OCI-LY3 (cell line): ENCODE measurements at regions not wholly inside any gene's neighbourhood (a gene's known extent, or its start where the extent isn't known, plus 50 kb on each side); places are given as distances from the start of the nearest gene placed in this dataset.

Experiments used
- H2AFZ ChIP-seq: fragments of 200-600, 300-600 bp; shearing (Covaris generic); 2 replicates; pipeline ENCODE4 v1.6.0; 2014; ENCODE audit warnings: antibody characterized with exemption, low read depth, low read length
- H3K27ac ChIP-seq: fragments of 200-600, 300-600 bp; sonication (generic); 2 replicates; pipeline ENCODE4 v1.5.1; 2014; ENCODE audit warnings: mild to moderate bottlenecking, low read length, moderate library complexity, mixed read lengths
- H3K27me3 ChIP-seq: fragments of 200-600, 300-600 bp; sonication (generic); 2 replicates; pipeline ENCODE4 v1.6.1; 2014; ENCODE audit warnings: low read depth, low read length, mixed read lengths
- H3K36me3 ChIP-seq: fragments of 200-600, 300-600 bp; sonication (generic); replicated peaks from 2 replicates; pipeline ENCODE3; 2014; ENCODE audit warnings: low read depth, low read length, mixed read lengths
- H3K4me1 ChIP-seq: fragments of 300-600, 200-600 bp; sonication (generic); 2 replicates; pipeline ENCODE4 v1.6.1; 2014; ENCODE audit warnings: low read length, mixed read lengths
- H3K4me2 ChIP-seq: fragments of 200-600, 300-600 bp; sonication (generic); 2 replicates; pipeline ENCODE4 v1.6.1; 2014; ENCODE audit warnings: low read length, mixed read lengths
- H3K4me3 ChIP-seq: fragments of 300-600, 200-600 bp; sonication (generic); 2 replicates; pipeline ENCODE4 v1.5.1; 2014; ENCODE audit warnings: antibody characterized with exemption, mild to moderate bottlenecking, low read length, moderate library complexity
- H3K79me2 ChIP-seq: fragments of 300-600, 200-600 bp; shearing (Covaris generic); 2 replicates; pipeline ENCODE4 v1.6.1; 2014; ENCODE audit warnings: mild to moderate bottlenecking, low read length, mixed read lengths
- H3K9ac ChIP-seq: fragments of 300-600, 200-600 bp; shearing (Covaris generic); 2 replicates; pipeline ENCODE4 v1.6.0; 2014; ENCODE audit warnings: mild to moderate bottlenecking, low read length, moderate library complexity
- H3K9me3 ChIP-seq: fragments of 200-600, 300-600 bp; shearing (Covaris generic); 2 replicates; pipeline ENCODE4 v1.6.1; 2014; ENCODE audit warnings: low read length, mixed read lengths; ENCODE audit not compliant: insufficient read depth
- H4K20me1 ChIP-seq: fragments of 200-600, 300-600 bp; sonication (generic); 2 replicates; pipeline ENCODE4 v1.6.1; 2016; ENCODE audit warnings: low read length, mixed read lengths; ENCODE audit not compliant: insufficient read depth
- CTCF ChIP-seq: fragments of 200-600, 300-600 bp; sonication (generic); IDR thresholded peaks from 2 replicates; pipeline ENCODE4 v1.5.1; 2014; ENCODE audit warnings: antibody characterized with exemption, low read length, low read depth
- EZH2phosphoT487 ChIP-seq: fragments of 200-600 bp; shearing (Covaris generic); IDR thresholded peaks from 2 replicates; pipeline ENCODE4 v1.6.1; 2018; ENCODE audit warnings: antibody characterized with exemption, mixed run types, low read depth

- Histone ChIP-seq H3K4me1 (no peaks in the 10 kb centered on the region), H3K79me2 (no peaks in the 10 kb centered on the region), H3K36me3 (no peaks in the 10 kb centered on the region), H3K27ac (no peak overlapping the region), H3K9me3 (0 out of 2 replicates have a peak, but pooled peaks cover 3% of the 10 kb centered on the region), H2AFZ (no peak overlapping the region), H4K20me1 (no peaks in the 10 kb centered on the region), H3K4me2 (no peak overlapping the region), H3K9ac (no peak overlapping the region), H3K27me3 (peaks cover 5% of the 10 kb centered on the region; the same call in 1 of the 2 replicates), H3K4me3 (no peak overlapping the region)
- TF ChIP-seq CTCF: no peak
- TF ChIP-seq EZH2phosphoT487: no peak
Measured at GRCh38 chr1:30627994-30628393, 95.4 kb downstream of the MATN1 start.

- Histone ChIP-seq H3K27me3 (peaks cover 8% of the 10 kb centered on the region; the same call in 1 of the 2 replicates), H3K9ac (no peak overlapping the region), H3K9me3 (0 out of 2 replicates have a peak, but pooled peaks cover 3% of the 10 kb centered on the region), H3K4me3 (no peak overlapping the region), H3K27ac (no peak overlapping the region), H3K4me1 (no peaks in the 10 kb centered on the region), H2AFZ (no peak overlapping the region), H3K4me2 (no peak overlapping the region), H3K79me2 (no peaks in the 10 kb centered on the region), H3K36me3 (no peaks in the 10 kb centered on the region), H4K20me1 (no peaks in the 10 kb centered on the region)
- TF ChIP-seq CTCF (no peak), EZH2phosphoT487 (no peak)
Measured at GRCh38 chr1:30627206-30627605, 96.2 kb downstream of the MATN1 start.

GRCh38 chr1:30623431-30623830 is 100.0 kb downstream of the MATN1 start:
- no peak overlapping the region for H3K9ac ChIP-seq
- no peak for TF ChIP-seq CTCF
- TF ChIP-seq EZH2phosphoT487: no peak
- peaks cover 15% of the 10 kb centered on the region; the same call in 1 of the 2 replicates for H3K27me3 ChIP-seq
- no peak overlapping the region for H3K27ac ChIP-seq
- no peak overlapping the region for H2AFZ ChIP-seq
- no peak overlapping the region for H3K4me3 ChIP-seq
- H3K79me2 ChIP-seq: no peaks in the 10 kb centered on the region
- H3K36me3 ChIP-seq: no peaks in the 10 kb centered on the region
- no peak overlapping the region for H3K4me2 ChIP-seq
- no peaks in the 10 kb centered on the region for H3K4me1 ChIP-seq
- H4K20me1 ChIP-seq: no peaks in the 10 kb centered on the region
- 0 out of 2 replicates have a peak, but pooled peaks cover 3% of the 10 kb centered on the region for H3K9me3 ChIP-seq

GRCh38 chr1:30619619-30620018 is 103.8 kb downstream of the MATN1 start:
- peaks cover 10% of the 10 kb centered on the region; the same call in 1 of the 2 replicates for H3K27me3 ChIP-seq
- no peak overlapping the region for H3K4me2 ChIP-seq
- no peaks in the 10 kb centered on the region for H3K9me3 ChIP-seq
- no peak overlapping the region for H3K27ac ChIP-seq
- H3K4me1 ChIP-seq: no peaks in the 10 kb centered on the region
- H3K9ac ChIP-seq: no peak overlapping the region
- H3K4me3 ChIP-seq: no peak overlapping the region
- H3K79me2 ChIP-seq: no peaks in the 10 kb centered on the region
- no peaks in the 10 kb centered on the region for H4K20me1 ChIP-seq
- H3K36me3 ChIP-seq: no peaks in the 10 kb centered on the region
- TF ChIP-seq EZH2phosphoT487 (no peak), CTCF (no peak)
- H2AFZ ChIP-seq: no peak overlapping the region
